Activated CD4-positive, alpha-beta T cell treated with anti-CD3 and anti-CD28 coated beads, Interleukin-2, amount 50 U/mL, for 16 hours (primary cell): ENCODE measurements at regions not wholly inside any gene's neighbourhood (a gene's known extent, or its start where the extent isn't known, plus 50 kb on each side); places are given as distances from the start of the nearest gene placed in this dataset.
A peak's percentile ranks its signal among the peaks of the same experiment; 100 is the strongest.
"Not testable (repeated sequence)": the region's sequence is repeated elsewhere in the genome, so short reads cannot be mapped to it uniquely, and the experiment has no call there.

Experiments used
- DNase-seq: peaks from one replicate; pipeline ENCODE4 v3.0.0-alpha.2; 2020

- DNase-seq, result no peak
Measured at GRCh38 chr2:103169861-103170260, 408.0 kb downstream of the TMEM182 start.

- no peak for DNase-seq
Measured at GRCh38 chr2:103172821-103173220, 411.0 kb downstream of the TMEM182 start.

GRCh38 chr2:103174711-103175110 lies 412.9 kb downstream of the TMEM182 start:
- peak; percentile 1 for DNase-seq

DNA sequence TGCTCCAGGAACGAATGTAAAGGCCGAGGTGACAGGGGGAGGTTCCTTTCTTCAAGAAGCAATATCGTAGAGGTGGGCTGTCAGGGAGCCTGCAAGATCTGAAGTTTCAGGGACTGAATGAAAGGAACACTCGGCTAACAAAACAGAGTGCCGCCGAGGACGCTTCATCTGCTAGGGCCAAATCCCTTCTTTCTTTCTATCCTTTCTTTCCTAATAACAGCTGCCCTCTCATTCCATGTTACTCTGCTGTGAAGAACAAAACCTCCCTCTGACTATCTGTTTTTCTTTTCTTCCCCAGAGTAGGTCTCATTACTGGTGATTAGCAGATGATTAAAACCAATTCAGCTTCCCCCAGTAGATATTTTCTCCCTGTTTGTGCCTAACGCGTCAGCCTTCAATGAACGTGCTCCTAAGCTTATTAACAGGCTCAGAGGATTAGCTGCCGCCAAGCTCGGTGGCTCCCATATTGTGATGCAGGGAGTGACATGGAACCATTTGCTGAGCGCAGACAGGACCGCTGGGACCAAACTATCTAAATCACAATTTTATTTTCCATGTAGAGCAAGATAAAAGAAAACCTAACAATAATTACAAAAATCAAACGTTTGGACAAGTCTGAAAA lies 414.6 kb downstream of the TMEM182 start:
- DNase-seq, result no peak

GRCh38 chr2:103179798-103180197 lies 418.0 kb downstream of the TMEM182 start:
- no peak for DNase-seq

DNA sequence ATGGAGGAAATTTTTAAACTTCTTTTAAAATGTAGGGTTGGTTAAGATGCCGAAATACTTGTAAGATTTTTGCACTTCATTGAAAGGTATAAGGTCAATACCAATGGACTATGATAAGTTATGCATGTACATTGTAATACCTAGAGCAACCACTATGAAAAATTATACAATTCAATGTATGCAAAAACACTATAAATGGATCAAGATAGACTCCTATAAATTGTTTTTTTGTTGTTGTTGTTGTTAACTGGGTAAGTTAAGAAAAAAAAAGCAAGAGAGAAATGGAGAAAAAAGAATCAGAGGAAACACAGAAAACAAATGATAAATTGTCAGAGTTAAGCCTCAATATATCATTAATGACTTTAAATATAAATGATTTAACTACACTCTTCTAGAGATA lies 421.2 kb downstream of the TMEM182 start:
- no peak for DNase-seq

DNA sequence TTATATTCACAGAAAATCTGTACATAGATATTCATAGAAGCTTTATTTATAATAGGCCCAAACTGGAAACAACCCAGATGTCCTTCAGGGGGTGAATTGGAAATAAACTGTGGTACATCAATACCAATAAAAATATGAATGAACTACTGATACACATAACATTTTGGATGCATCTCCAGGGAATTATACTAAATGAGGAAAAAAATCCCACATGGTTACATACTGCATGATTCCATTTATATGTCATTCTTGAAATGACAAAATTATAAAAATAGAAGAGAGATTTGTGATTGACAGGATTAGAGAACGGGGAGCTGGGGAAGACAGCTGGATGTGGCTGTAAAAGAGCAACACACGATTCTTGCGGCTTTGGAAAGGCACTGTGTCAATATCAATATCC lies 435.0 kb downstream of the TMEM182 start:
- DNase-seq, result no peak

DNA sequence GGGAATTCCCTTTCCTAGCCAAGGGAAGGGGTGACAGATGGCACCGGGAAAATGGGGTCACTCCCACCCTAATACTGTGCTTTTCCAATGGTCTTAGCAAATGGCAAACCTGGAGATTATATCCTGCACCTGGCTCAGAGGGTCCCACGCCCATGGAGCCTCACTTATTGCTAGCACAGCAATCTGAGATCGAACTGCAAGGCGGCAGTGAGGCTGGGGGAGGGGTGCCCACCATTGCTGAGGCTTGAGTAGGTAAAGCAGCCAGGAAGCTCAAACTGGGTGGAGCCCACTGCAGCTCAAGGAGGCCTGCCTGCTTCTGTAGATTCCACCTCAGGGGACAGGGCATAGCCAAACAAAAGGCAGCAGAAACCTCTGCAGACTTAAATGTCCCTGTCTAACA lies 438.9 kb downstream of the TMEM182 start:
- DNase-seq, result not testable (repeated sequence)

GRCh38 chr2:103208916-103209315 lies 447.1 kb downstream of the TMEM182 start:
- DNase-seq, result no peak

DNA sequence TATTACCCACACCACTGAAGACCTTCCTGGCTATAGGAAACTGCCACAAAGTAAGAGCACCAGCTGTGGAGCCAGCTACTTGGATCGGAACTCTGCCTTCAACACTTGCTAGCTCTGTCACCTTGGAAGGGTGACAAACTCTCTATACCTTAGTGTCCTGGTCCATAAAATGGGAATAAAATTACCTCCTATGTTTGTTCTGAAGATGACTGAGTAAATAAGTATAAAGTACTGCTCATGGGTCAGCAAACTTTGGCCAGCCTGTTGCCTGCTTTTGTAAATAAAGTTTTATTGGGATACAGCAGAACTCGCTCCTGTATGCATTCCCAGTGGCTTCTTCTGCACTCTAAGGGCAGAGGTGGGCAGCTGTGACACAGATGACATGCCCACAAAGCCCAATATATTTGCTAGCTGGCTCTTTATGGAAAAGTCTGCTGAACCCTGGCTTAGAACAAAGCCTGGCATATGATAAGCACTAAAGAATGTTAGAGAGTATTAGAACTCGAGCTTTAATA lies 451.3 kb downstream of the TMEM182 start:
- DNase-seq, result no peak

GRCh38 chr2:103218516-103218915 lies 456.7 kb downstream of the TMEM182 start:
- no peak for DNase-seq

- DNase-seq, result no peak
Measured at GRCh38 chr2:103219398-103219797, 457.6 kb downstream of the TMEM182 start.

DNA sequence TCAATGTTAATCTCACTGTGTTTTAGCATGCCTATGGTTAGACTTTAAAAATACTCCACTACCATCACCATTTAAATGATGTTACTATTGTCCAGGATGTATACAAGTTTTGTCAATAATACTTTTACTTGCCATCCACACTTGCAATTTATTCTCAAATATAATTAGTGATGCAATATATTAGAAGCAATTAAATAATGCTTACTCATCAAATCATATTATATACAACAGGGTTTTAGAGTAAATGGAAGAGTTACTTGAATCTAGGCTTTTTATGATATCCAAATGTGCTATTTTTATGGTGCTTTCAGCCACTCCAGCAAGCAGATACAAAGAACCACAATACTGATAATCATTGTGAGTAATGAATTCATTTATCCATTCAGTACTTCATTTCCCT lies 461.1 kb downstream of the TMEM182 start:
- DNase-seq, result no peak

DNA sequence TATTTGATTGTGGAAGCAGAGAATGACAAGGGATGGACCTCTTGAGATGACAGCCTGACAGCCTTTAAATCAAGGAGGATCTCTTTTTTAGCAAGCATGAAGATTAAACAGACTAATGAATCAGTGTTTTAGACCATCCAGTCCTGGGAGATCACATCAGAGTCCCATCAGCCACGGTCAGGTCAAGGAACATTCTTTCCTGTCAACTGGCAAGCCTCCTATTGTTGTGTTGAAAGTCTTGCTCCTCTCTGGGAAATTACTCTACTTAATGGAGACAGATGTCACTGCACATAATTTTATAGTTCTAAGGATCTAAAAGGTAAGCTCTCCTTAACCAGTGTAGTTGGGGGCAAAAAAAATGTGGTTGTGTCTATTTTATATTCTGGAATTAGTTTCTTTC lies 469.0 kb downstream of the TMEM182 start:
- no peak for DNase-seq

DNA sequence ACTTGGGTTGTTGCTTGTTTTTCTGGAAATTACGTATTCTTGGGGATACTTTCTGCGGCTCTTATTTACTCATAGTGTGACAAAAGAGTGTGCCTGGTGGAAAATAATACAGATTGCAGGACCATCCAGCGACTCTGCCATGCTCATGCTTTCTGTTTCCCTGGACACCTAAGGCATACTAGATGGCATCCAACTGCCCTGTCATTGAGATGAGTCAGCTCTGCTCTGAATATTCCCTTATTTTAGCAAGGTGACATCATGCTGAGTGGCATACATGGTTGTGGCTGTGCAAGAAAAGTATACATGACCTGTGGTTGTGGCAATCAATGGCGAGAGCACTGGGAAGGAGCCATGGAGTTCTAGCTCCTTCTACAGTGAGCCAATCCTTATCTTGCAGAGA lies 471.0 kb downstream of the TMEM182 start:
- no peak for DNase-seq

DNA sequence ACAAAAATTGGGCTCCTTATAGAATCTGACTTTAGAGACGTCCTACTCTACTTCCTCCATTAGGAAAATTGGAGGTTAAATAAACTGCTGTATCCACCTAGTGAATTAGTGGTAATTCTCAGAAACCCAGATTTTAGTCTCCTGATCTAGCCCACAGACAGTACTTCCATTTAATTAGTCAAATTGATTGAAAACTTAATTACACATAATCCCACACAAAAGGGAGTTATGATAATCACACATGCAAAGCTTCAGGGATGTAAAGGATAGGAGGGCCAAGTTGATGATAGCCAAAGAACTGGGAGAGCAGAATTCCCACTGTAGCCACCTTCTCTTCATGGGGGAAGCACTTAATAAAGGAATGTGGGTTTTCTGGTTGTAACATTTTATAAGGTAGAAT lies 471.9 kb downstream of the TMEM182 start:
- no peak for DNase-seq

GRCh38 chr2:103235283-103235682 lies 473.5 kb downstream of the TMEM182 start:
- DNase-seq, result no peak

GRCh38 chr2:103249462-103249861 lies 487.6 kb downstream of the TMEM182 start:
- DNase-seq, result no peak

DNA sequence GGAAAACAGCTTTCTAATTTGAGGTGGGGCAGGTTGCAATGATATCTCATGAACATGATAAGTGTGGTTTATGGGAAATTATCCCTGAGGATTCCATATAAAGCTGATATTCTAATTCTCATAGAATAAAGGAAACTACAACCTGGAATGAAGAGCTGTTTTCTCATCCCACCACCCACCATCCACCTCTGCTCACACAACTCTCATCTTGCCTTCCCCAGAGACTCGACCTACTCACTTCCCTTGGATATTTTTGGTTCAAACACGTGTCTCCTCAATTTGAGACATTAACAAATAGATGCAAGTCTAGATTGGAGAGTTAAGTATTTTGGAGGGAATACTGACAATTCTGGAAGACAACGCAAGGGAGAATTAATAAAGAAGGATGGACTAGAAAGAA lies 490.9 kb downstream of the TMEM182 start:
- no peak for DNase-seq

DNA sequence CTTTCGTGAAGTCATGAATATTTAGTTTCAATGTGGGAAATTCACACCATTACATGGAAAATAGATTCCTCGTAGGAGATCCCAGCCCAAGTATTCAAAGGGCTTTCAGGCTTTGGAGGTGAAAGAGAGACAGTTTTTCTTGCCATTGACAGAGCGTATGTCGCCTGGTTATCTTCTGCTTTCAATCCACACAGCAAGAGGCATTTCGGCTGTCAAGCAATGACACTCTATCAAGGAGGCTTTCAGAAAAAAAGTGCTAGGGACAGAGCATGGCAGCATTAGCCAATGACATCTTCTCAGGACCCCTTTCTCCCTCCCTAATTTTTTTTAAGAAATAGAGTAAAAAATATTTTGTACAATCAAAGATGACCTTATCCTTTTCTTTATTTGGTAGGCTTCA lies 492.8 kb downstream of the TMEM182 start:
- DNase-seq, result no peak

DNA sequence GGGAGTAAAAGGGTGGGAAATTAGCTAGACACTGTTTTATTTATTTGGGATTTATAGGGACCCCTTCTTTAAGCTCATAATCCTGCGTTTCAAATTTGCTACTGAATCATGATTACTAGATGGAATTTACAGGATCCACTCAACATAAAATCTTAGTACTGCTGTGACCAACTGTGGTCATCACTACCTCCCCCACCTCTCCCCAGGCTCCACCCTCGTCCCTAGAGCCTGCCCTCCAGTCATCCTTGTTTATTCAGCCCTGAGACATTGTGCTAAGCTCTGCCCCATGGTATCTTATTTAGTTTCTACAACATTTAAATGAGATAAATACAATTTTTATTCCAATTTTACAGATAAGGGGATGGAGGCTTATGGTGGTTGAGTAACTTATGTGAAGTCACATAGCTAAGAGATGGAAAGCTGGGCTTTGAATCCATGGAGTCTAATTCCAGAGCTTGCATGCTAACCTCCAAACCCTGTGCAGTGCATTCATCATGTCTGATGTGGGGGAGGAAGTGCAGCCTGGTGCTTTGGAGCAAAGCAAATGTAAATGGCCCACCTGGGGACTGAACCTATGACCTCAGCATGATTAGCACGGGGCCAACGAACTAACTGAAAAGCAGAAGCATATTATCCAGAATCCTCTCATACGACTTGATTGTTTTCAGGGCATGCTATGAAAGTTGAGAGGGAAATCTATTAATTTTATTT lies 502.4 kb downstream of the TMEM182 start:
- DNase-seq, result no peak

GRCh38 chr2:103265521-103265920 lies 503.7 kb downstream of the TMEM182 start:
- no peak for DNase-seq

DNA sequence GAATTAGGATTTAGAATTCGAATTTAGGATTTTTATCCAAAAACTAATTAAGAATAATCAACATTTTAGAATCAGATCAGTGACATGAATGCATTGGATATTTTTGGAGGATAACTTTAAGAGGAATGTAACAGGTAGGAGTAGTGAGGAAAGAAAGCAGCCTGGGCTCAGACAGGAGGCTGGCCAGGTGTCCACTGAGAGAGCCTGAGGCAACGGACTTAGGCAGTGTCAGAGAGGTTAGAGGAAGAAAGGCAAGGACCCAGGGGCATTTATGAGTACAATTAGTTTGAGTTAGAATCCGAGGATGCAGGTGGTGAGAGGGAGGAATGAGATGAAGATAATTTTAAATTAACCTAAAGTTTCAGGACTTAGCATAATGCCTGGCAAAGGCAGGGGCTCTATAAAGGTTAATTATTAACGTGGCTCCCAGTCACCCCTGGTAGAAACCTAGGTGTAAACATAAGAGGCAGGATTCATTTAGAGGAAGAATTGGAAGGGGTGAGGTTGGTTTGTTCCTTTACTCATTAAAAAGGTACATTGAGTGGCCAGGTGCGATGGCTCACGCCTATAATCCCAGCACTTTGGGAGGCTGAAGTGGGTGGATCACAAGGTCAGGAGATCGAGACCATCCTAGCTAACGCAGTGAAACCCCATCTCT lies 507.1 kb downstream of the TMEM182 start:
- DNase-seq, result no peak

GRCh38 chr2:103276869-103277268 lies 515.0 kb downstream of the TMEM182 start:
- DNase-seq, result no peak
